Amygdala (tissue), 56 donors: ENCODE measurements at regions not wholly inside any gene's neighbourhood (a gene's known extent, or its start where the extent isn't known, plus 50 kb on each side); places are given as distances from the start of the nearest gene placed in this dataset.

ENCODE experiments used
- DNase-seq, 56 donors: peaks; one replicate each; lab custom pipeline; 2025; lab: John Stamatoyannopoulos, UW

- DNase-seq, result peak in 25 of 56 donors; percentile 4 to 65 (median 28)
Measured at GRCh38 chr2:235287375-235287733, 206.5 kb upstream of the AGAP1 start.

GRCh38 chr2:235291461-235291860 is 202.4 kb upstream of the AGAP1 start:
- DNase-seq, result no peak

- DNase-seq, result no peak
Measured at GRCh38 chr2:235293061-235293460, 200.8 kb upstream of the AGAP1 start.

GRCh38 chr2:235295831-235296230 is 198.0 kb upstream of the AGAP1 start:
- DNase-seq, result no peak

- DNase-seq, result peak in 1 of 56 donors; percentile 11
Measured at GRCh38 chr2:235300368-235301201, 193.3 kb upstream of the AGAP1 start.

DNA sequence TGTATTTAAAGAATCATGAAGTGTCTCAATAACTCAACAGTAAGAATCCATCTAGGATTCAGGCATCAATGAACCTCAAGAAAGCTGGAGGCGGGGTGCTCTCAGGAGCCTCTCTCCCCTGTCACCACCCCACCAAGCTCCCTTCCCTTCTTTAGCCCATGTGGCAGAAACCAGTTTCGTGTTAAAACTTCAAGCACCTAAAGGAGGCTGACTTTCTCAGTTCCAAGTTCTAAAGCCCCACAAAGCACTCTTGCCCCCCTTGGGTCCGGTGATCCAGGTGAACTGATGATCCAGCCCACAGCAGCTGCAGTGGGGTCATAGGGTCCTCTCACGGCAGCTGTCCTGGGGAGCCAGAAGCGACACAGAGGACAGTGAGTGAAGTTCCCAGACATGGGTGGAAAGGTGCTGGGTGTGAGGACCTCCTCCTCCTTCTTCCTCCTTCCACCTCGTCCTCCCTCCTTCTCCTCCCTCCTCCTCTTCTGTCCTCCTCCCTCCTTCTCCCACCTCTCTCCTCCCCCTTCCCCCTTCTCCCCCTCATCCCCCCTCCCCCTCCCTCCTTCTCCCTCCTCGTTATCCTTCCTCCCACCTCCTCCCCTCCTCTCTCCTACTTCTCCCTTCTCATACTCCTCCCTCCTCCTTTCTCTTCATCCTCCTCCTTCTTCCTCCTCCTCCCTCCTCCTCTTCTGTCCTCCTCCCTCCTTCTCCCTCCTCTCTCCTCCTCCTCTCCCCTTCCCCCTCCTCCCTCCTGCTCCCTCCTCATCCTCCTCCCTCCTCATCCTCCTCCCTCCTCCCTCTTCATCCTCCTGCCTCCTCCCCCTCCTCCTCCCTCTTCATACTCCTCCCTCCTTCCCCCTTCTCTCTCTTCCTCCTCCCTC is 192.4 kb upstream of the AGAP1 start:
- DNase-seq, result no peak

GRCh38 chr2:235302263-235302662 is 191.6 kb upstream of the AGAP1 start:
- DNase-seq, result no peak

DNA sequence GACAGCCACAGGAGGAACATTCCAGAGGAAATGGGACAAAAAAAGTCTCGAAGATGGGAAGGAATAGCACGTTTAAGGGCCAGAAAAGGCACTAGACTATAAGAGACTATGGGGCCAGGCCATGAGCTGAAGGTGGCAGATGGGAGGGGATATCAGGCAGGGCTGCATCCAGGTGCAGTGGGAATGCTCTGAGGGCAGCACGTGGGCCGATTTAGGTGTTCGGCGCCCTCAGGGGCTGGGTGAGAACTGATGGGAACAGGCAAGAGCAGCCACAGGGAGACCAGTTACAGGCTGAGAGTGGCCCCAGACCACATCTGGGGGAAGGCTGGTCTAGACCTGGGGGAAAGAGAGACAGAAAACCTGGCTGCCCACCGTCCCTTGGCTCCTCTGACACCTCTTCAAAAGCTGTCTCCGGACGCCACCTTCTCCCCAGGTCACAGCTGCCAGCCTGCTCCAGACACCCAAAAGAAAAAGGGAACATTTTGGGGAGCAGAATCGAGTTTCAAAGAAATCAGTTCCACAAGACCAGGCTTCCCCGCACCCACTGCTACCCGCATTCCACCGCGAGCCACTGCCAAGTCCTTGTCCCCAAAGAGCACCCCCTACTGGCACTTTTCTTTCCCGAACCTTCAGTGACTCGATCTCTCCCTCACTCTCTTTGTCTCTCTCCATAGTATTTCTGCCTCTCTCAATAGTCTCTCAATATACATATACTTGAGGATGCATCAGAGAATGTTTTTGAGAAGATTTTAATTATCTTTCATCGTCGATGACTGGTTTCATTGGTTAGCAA is 190.1 kb upstream of the AGAP1 start:
- DNase-seq, result no peak

GRCh38 chr2:235305678-235306077 is 188.2 kb upstream of the AGAP1 start:
- DNase-seq, result no peak

- no peak for DNase-seq
Measured at GRCh38 chr2:235311044-235311443, 182.8 kb upstream of the AGAP1 start.

GRCh38 chr2:235312571-235312970 is 181.3 kb upstream of the AGAP1 start:
- DNase-seq, result no peak

GRCh38 chr2:235314371-235314930 is 179.4 kb upstream of the AGAP1 start:
- DNase-seq, result peak in 8 of 56 donors; percentile 7 to 62 (median 21)

DNA sequence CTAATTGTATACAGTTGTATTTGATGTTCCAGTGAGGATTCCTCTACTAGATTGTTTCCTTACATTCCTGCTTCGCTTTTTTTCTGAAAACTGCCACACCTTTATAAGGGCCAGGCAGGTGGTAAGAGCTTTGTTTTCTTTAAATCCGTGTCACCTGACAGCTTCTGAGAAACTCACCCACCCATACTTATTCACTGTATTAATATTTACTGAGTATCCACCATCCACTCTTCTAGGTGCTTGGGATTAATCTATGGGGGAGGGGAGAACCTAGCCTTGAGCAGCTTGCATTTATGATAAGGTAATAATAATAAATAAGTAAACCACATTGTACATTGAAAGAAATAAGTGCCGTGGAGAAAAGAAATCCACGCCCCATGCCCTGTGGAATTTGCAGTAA is 174.7 kb upstream of the AGAP1 start:
- DNase-seq, result no peak

- no peak for DNase-seq
Measured at GRCh38 chr2:235320326-235320725, 173.5 kb upstream of the AGAP1 start.

DNA sequence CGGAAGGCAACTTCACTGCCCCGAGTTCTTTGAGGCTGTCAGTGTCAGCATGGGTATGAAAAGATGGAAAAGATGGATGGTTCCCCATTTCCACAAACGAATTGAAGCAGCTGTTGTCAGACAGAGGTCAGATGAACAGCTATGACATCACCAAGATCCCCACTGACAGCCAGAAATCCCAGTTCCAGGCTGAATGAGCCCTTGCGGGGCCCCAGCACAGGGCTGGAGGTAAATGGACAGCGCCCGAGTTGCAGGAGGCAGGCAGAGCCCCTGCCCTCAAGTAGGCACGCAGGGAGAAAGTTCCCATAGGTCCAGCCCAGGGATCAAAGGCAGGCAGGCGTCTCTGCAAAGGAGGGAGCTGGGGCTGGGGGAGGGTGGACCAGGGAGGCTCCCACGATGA is 169.5 kb upstream of the AGAP1 start:
- no peak for DNase-seq

- no peak for DNase-seq
Measured at GRCh38 chr2:235325151-235325550, 168.7 kb upstream of the AGAP1 start.

- no peak for DNase-seq
Measured at GRCh38 chr2:235328991-235329390, 164.9 kb upstream of the AGAP1 start.

GRCh38 chr2:235330775-235331451 is 162.9 kb upstream of the AGAP1 start:
- peak in 3 of 56 donors; percentile 7 to 11 (median 8) for DNase-seq

DNA sequence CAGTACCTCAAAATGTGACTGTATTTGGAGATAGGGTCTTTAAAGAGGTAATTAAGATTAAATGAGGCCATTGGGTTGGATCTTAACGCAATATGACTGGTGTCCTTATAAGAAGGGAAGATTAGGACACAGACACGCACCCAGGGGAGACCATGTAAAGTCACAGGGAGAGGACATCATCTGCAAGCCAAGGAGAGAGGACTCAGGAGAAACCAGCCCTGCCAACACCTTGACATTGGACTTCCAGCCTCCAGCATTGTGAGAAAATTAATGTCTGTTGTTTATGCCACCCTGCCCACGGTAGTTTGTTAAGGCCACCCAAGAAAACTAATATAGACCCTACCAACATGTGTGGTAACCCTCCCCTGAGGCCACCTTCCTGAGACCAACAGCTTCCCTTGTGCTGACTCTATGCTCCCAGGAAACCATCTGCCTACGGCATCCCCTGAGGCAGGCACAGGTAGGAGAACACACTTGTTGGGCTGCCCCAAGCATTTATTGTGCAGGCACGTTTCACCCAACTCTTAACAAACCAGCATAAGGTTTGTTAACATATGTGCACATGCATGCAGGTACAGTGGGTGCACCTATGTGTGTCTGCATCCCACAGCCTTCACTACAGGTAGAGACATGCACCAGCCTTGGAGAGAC is 161.5 kb upstream of the AGAP1 start:
- DNase-seq, result no peak
